GM12875 (cell line): ENCODE measurements at regions not wholly inside any gene's neighbourhood (a gene's known extent, or its start where the extent isn't known, plus 50 kb on each side); places are given as distances from the start of the nearest gene placed in this dataset.

Experiments
- H3K4me3 ChIP-seq: one replicate; pipeline ENCODE4 v1.5.1; 2011; ENCODE audit warnings: low read depth, low read length, control low read depth
- TF ChIP-seq, protein P1 (sequence below): IDR thresholded peaks from 2 replicates; pipeline ENCODE4 v1.5.1; 2011; ENCODE audit warnings: low read depth, mild to moderate bottlenecking, control low read depth, inconsistent platforms, low read length, moderate library complexity, borderline replicate concordance; ENCODE audit not compliant: insufficient read depth

DNA sequence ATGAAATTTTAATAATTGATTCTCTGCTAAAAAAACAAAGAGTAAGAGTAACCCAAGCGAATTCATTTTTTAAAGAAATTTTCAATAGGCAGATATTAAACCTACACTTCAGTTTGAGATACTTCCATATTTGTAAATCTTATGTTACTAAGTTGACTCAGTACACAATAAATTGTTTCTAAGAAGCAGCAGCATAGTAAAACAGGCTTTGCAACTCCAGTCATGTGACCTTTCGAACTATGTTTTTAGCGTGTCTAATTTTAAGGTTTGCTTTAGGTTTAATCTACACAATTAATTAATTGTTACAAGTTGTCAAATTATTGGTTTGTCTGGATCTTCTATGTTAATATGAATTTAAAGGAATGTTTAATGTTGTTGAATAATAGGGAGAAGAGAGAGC is 708.9 kb upstream of the CITED2 start:
- no peak overlapping the region for H3K4me3 ChIP-seq
- TF ChIP-seq, protein P1, sequence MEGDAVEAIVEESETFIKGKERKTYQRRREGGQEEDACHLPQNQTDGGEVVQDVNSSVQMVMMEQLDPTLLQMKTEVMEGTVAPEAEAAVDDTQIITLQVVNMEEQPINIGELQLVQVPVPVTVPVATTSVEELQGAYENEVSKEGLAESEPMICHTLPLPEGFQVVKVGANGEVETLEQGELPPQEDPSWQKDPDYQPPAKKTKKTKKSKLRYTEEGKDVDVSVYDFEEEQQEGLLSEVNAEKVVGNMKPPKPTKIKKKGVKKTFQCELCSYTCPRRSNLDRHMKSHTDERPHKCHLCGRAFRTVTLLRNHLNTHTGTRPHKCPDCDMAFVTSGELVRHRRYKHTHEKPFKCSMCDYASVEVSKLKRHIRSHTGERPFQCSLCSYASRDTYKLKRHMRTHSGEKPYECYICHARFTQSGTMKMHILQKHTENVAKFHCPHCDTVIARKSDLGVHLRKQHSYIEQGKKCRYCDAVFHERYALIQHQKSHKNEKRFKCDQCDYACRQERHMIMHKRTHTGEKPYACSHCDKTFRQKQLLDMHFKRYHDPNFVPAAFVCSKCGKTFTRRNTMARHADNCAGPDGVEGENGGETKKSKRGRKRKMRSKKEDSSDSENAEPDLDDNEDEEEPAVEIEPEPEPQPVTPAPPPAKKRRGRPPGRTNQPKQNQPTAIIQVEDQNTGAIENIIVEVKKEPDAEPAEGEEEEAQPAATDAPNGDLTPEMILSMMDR, result no peak

- no peak overlapping the region for H3K4me3 ChIP-seq
- TF ChIP-seq, protein P1, result no peak
Observed at GRCh38 chr6:140082867-140083297, 708.4 kb upstream of the CITED2 start.

GRCh38 chr6:140079328-140079727 is 704.9 kb upstream of the CITED2 start:
- TF ChIP-seq, protein P1, result no peak
- no peak overlapping the region for H3K4me3 ChIP-seq

DNA sequence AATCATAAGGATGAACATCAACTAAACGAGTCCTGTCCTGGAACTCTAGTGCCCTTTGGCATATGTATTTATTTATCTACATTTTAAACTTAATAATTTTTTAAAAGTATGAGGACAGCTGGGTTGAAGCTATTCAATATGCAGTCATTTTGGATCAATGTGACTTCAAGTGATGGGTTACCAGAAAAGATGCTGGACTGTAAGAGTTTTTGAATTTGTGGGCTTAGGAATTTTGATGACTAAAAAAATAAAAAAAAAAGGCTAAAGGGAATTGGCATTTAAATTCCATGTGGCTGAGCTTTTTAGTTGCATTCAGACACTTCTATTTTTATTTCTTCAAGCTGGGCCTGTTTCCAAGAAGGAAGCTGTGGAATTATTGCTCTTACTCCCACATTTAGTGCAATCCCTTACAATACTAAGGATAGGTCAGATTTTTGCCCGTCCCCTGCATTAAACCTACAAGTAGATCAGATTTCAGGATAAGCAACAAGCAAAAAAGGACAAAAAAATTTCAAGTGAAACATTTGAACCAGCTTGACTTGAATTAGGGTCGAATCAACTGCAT is 704.2 kb upstream of the CITED2 start:
- H3K4me3 ChIP-seq, result no peak overlapping the region

DNA sequence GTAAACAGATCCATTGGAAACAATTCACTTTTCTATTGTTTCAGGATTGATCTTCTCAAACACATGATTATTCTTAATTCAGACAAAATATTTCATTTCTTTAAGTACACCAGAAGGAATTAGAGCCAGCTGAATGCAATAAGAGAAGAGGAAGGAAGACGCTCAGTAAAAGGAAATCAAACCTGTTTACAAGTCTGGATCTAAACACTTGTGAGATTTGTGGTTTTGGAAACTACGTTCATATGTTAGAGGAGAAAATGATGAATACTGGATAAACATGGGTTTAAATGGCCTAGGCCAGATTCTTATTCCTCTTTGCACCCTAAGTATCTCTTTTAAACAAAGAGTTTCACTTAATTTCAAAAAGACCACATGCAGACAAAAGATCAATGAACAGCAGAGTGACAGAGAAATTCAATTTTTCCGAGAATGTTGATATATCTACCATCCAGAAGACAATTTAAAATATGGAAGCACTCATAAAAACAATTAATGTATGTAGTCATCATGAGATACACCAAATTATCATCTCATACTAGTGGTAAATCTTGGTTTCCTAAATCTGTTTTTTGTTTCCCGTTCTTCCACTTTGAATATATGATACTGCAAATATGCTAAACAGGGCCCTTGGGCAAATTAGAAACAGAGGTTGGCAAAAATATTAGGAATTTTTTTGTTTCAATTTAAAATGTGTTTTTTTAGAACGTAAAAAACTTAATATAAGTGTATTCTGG is 703.5 kb upstream of the CITED2 start:
- TF ChIP-seq, protein P1, result no peak

More for the DNA sequence above, 704.2 kb upstream of the CITED2 start:
- TF ChIP-seq, protein P1, result no peak

DNA sequence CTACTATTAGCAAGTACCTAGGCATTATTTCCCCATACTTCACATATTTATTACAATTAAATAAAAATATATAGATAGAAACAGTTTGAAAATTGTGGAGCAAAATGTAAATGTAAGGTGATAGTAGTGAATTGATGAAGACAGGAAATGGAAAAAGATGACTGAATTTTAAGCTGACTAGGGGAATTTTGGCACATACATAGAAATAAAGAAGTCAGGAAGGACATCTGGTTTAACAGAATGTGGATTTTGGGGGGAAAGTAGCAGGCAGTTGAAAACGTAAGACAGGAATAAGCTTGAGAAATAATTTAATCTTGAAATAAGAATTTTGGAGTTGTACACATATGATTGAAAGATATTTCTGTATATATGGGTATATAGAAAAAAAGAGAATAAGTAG is 701.7 kb upstream of the CITED2 start:
- TF ChIP-seq, protein P1, result no peak
- H3K4me3 ChIP-seq, result no peak overlapping the region

More for the DNA sequence above, 703.5 kb upstream of the CITED2 start:
- H3K4me3 ChIP-seq, result no peak overlapping the region

- TF ChIP-seq, protein P1, result no peak
- H3K4me3 ChIP-seq, result no peak overlapping the region
Observed at GRCh38 chr6:140073456-140073855, 699.0 kb upstream of the CITED2 start.
